GM19025 (cell line): ENCODE measurements at regions not wholly inside any gene's neighbourhood (a gene's known extent, or its start where the extent isn't known, plus 50 kb on each side); places are given as distances from the start of the nearest gene placed in this dataset.

ENCODE experiments used
- ATAC-seq: cut with Tn5 transposase; IDR thresholded peaks from one replicate; pipeline ENCODE4 v1.9.1; 2021; ENCODE audit warnings: mild to moderate bottlenecking, low read depth, moderate library complexity; ENCODE audit not compliant: unreplicated experiment

GRCh38 chr3:66672830-66673229 is 172.0 kb upstream of the LRIG1 start:
- ATAC-seq = no peak

GRCh38 chr3:66673293-66673692 is 172.5 kb upstream of the LRIG1 start:
- ATAC-seq = no peak

- ATAC-seq = no peak
These were observed 174.5 kb upstream of the LRIG1 start for GRCh38 chr3:66675366-66675765.

GRCh38 chr3:66692042-66692765 is 191.4 kb upstream of the LRIG1 start:
- no peak for ATAC-seq

- no peak for ATAC-seq
These were observed 191.9 kb upstream of the LRIG1 start for GRCh38 chr3:66692766-66693150.

- ATAC-seq = no peak
These were observed 192.7 kb upstream of the LRIG1 start for GRCh38 chr3:66693461-66694031.

- ATAC-seq = no peak
These were observed 201.3 kb upstream of the LRIG1 start for GRCh38 chr3:66702126-66702525.

GRCh38 chr3:66703501-66703900 is 202.7 kb upstream of the LRIG1 start:
- ATAC-seq = no peak

- ATAC-seq = no peak
These were observed 204.3 kb upstream of the LRIG1 start for GRCh38 chr3:66705076-66705475.

- no peak for ATAC-seq
These were observed 206.1 kb upstream of the LRIG1 start for GRCh38 chr3:66706890-66707289.

GRCh38 chr3:66709532-66709931 is 208.7 kb upstream of the LRIG1 start:
- no peak for ATAC-seq

- ATAC-seq = no peak
These were observed 211.4 kb upstream of the LRIG1 start for GRCh38 chr3:66712210-66712609.

GRCh38 chr3:66713921-66714320 is 213.1 kb upstream of the LRIG1 start:
- ATAC-seq = no peak

- ATAC-seq = no peak
These were observed 215.0 kb upstream of the LRIG1 start for GRCh38 chr3:66715806-66716205.

- no peak for ATAC-seq
These were observed 217.0 kb upstream of the LRIG1 start for GRCh38 chr3:66717806-66718205.

GRCh38 chr3:66719796-66720356 is 219.1 kb upstream of the LRIG1 start:
- ATAC-seq = no peak

- ATAC-seq = no peak
These were observed 219.7 kb upstream of the LRIG1 start for GRCh38 chr3:66720508-66720907.

GRCh38 chr3:66722675-66723074 is 221.9 kb upstream of the LRIG1 start:
- no peak for ATAC-seq

- ATAC-seq = no peak
These were observed 222.4 kb upstream of the LRIG1 start for GRCh38 chr3:66723231-66723630.

- ATAC-seq = no peak
These were observed 229.0 kb upstream of the LRIG1 start for GRCh38 chr3:66729687-66730393.

GRCh38 chr3:66738625-66739365 is 238.0 kb upstream of the LRIG1 start:
- ATAC-seq = no peak
